Tibial artery (tissue), 4 donors: ENCODE measurements at regions not wholly inside any gene's neighbourhood (a gene's known extent, or its start where the extent isn't known, plus 50 kb on each side); places are given as distances from the start of the nearest gene placed in this dataset.
"Not testable (repeated sequence)": the region's sequence is repeated elsewhere in the genome, so short reads cannot be mapped to it uniquely, and the experiment has no call there.

Experiments
- DNase-seq, 2 donors: peaks; one replicate each; pipeline ENCODE4 v3.0.0-alpha.2; 2019
- H3K27ac ChIP-seq, 2 donors: fragments of 200-600 bp; sonication (generic) in 1 of 2; 1 replicate in 1 of 2; 2 replicates in 1 of 2; pipeline ENCODE4 v1.5.1; 2018 to 2019; ENCODE audit warnings: mild to moderate bottlenecking in 1 of 2
- H3K27me3 ChIP-seq, 2 donors: fragments of 200-600 bp; sonication (generic) in 1 of 2; one replicate each; pipeline versions ENCODE4 v1.5.1 to v1.6.0; 2016 to 2019
- H3K36me3 ChIP-seq, 3 donors: fragments of 200-600 bp; sonication (generic) in 2 of 3; one replicate each; pipeline ENCODE4 v1.5.1; 2016 to 2019; ENCODE audit warnings: mild to moderate bottlenecking in 2 of 3
- H3K4me1 ChIP-seq, 4 donors: fragments of 200-600 bp; sonication (generic) in 2 of 4; 1 replicate in 3 of 4; 2 replicates in 1 of 4; pipeline ENCODE4 v1.5.1; 2016 to 2019
- H3K4me3 ChIP-seq, 2 donors: fragments of 200-600 bp; sonication (generic) in 1 of 2; 1 replicate in 1 of 2; 2 replicates in 1 of 2; pipeline ENCODE4 v1.5.1; 2018 to 2019; ENCODE audit warnings: mild to moderate bottlenecking in 2 of 2
- H3K9me3 ChIP-seq, 3 donors: fragments of 200-600 bp; sonication (generic) in 1 of 3; one replicate each; pipeline ENCODE4 v1.5.1; 2016 to 2019
- CTCF ChIP-seq, 2 experiments: fragments of 200-600 bp in 1 of 2; fragments of 450-650 bp in 1 of 2; IDR thresholded peaks; one replicate each; pipeline ENCODE4 v1.5.1; 2017 to 2019; ENCODE audit warnings: antibody characterized with exemption in 2 of 2, mild to moderate bottlenecking in 1 of 2, moderate library complexity in 1 of 2
- intact Hi-C: fragments of 100-400 bp; cut with DNase I; formaldehyde crosslinking; loops from one replicate; pipeline ENCODE4 v1.15.0; 2023; ENCODE audit warnings: low total_unique reads

DNA sequence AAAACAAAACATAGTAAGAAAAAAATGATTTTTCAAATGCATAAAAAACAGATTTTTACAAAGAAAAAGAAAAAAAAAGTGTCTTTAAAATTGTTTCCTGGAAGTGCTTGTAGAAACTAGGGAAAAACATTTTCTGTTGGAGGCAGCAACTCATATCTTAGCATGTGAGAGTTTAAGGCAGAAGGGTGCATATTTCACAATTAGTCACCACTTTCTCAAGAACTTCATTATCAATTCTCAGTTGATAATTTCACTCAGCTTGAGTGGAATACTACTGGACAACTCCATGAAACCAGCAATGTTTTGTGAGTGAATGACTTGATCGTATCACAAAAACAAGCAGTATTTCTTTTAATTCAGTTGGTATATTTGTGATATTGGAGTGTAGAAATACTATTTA, 508.3 kb upstream of the DAB2 start:
- intact Hi-C loops, result no loop called here
- Histone ChIP-seq H3K4me3 (no peak overlapping the region), H3K27ac (no peak overlapping the region), H3K27me3 (no peaks in the 10 kb centered on the region), H3K4me1 (no peaks in the 10 kb centered on the region), H3K36me3 (no peaks in the 10 kb centered on the region), H3K9me3 (no peaks in the 10 kb centered on the region)
- no peak for DNase-seq
- no peak for TF ChIP-seq CTCF (IDR thresholded peaks at IDR 0.05)

- Histone ChIP-seq H3K4me1 (no peaks in the 10 kb centered on the region), H3K27ac (no peak overlapping the region), H3K27me3 (no peaks in the 10 kb centered on the region), H3K4me3 (no peak overlapping the region), H3K9me3 (no peaks in the 10 kb centered on the region), H3K36me3 (no peaks in the 10 kb centered on the region)
- no peak for TF ChIP-seq CTCF (IDR thresholded peaks at IDR 0.05)
- intact Hi-C loops, result no loop called here
- DNase-seq, result no peak
Measured at GRCh38 chr5:39928709-39929108, 503.9 kb upstream of the DAB2 start.

- DNase-seq, result no peak
- no peak for TF ChIP-seq CTCF (IDR thresholded peaks at IDR 0.05)
- Histone ChIP-seq H3K9me3 (no peaks in the 10 kb centered on the region), H3K27me3 (no peaks in the 10 kb centered on the region), H3K4me1 (peaks cover 0 to 5% (median 0%) of the 10 kb centered on the region in 4 donors), H3K27ac (no peak overlapping the region), H3K36me3 (no peaks in the 10 kb centered on the region), H3K4me3 (no peak overlapping the region)
- intact Hi-C loops, result no loop called here
Measured at GRCh38 chr5:39919876-39920275, 495.1 kb upstream of the DAB2 start.

DNA sequence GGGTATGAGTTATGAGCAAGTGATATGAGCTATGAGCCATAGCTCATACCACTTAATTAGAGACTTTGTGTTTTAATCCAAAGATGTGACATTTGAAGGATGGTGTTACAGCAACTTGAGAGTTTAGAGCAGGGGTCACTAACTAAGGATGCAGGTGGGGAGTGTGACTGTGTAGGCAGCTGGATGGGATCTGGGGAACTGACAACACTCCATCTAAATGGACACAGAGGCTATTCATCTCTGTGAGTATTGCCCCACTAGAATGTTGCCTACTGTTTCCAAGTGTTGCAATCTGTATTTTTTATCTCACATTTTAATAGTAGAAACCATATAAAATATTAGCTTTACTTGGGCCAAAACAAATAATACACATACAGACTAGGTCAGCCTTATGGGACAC, 488.1 kb upstream of the DAB2 start:
- TF ChIP-seq CTCF (IDR thresholded peaks at IDR 0.05), result no peak
- no peak overlapping the region for H3K27ac ChIP-seq

GRCh38 chr5:39907267-39907951, 482.6 kb upstream of the DAB2 start:
- H3K27ac ChIP-seq, intact Hi-C loops, H3K27me3 ChIP-seq, H3K9me3 ChIP-seq, H3K4me3 ChIP-seq, DNase-seq, H3K36me3 ChIP-seq, H3K4me1 ChIP-seq: not testable (repeated sequence)

More for the DNA sequence above, 488.1 kb upstream of the DAB2 start:
- H3K4me3 ChIP-seq, result no peak overlapping the region
- intact Hi-C loops, result no loop called here
- H3K9me3 ChIP-seq, result no peaks in the 10 kb centered on the region
- DNase-seq, result no peak
- no peaks in the 10 kb centered on the region for H3K36me3 ChIP-seq
- H3K27me3 ChIP-seq, result no peaks in the 10 kb centered on the region
- H3K4me1 ChIP-seq, result no peaks in the 10 kb centered on the region

GRCh38 chr5:39906146-39906545, 481.4 kb upstream of the DAB2 start:
- Histone ChIP-seq H3K4me3 (no peak overlapping the region), H3K27me3 (no peaks in the 10 kb centered on the region), H3K27ac (no peak overlapping the region), H3K36me3 (no peaks in the 10 kb centered on the region), H3K4me1 (peaks cover 0 to 8% (median 2%) of the 10 kb centered on the region in 4 donors), H3K9me3 (no peaks in the 10 kb centered on the region)
- no peak for DNase-seq
- TF ChIP-seq CTCF (IDR thresholded peaks at IDR 0.05), result no peak
- intact Hi-C loops, result no loop called here
